ENCODE measurements at regions not wholly inside any gene's neighbourhood (a gene's known extent, or its start where the extent isn't known, plus 50 kb on each side); places are given as distances from the start of the nearest gene placed in this dataset.

DNA sequence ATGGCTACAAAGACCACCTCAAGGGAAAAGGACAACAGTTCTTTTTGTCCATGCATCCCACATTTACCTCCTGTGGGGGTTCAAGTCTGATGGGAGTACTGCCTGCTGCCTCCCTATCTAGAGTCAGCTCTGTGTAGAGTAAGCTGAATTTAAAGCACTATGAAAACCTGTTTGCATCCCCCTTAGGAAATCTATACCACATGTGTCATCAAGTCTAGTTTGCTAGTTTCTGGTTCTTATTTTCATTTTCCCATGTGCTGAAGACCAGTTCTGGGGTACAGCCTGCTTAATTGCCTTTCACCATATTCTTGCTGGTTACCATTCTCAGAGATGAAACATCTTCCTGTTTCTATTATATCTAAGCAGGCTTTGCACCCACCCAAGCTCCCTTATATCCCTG is 470.3 kb downstream of the MBD2 start:
- no peaks in the 10 kb centered on the region for H3K9me3 ChIP-seq
- no peak overlapping the region for H3K4me3 ChIP-seq
- no peak for TF ChIP-seq POLR2A (IDR thresholded peaks at IDR 0.05)
- TF ChIP-seq EP300 (IDR thresholded peaks at IDR 0.05): no peak
- TF ChIP-seq, protein P1, sequence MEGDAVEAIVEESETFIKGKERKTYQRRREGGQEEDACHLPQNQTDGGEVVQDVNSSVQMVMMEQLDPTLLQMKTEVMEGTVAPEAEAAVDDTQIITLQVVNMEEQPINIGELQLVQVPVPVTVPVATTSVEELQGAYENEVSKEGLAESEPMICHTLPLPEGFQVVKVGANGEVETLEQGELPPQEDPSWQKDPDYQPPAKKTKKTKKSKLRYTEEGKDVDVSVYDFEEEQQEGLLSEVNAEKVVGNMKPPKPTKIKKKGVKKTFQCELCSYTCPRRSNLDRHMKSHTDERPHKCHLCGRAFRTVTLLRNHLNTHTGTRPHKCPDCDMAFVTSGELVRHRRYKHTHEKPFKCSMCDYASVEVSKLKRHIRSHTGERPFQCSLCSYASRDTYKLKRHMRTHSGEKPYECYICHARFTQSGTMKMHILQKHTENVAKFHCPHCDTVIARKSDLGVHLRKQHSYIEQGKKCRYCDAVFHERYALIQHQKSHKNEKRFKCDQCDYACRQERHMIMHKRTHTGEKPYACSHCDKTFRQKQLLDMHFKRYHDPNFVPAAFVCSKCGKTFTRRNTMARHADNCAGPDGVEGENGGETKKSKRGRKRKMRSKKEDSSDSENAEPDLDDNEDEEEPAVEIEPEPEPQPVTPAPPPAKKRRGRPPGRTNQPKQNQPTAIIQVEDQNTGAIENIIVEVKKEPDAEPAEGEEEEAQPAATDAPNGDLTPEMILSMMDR (IDR thresholded peaks at IDR 0.05): no peak
- no peaks in the 10 kb centered on the region for H3K27me3 ChIP-seq
- H3K4me1 ChIP-seq (ENCODE audit: insufficient read depth): no peaks in the 10 kb centered on the region
- no peaks in the 10 kb centered on the region for H3K36me3 ChIP-seq
- intact Hi-C loops (cut with DNase I): no loop called here
- no peak overlapping the region for H3K27ac ChIP-seq
- DNase-seq: no peak

DNA sequence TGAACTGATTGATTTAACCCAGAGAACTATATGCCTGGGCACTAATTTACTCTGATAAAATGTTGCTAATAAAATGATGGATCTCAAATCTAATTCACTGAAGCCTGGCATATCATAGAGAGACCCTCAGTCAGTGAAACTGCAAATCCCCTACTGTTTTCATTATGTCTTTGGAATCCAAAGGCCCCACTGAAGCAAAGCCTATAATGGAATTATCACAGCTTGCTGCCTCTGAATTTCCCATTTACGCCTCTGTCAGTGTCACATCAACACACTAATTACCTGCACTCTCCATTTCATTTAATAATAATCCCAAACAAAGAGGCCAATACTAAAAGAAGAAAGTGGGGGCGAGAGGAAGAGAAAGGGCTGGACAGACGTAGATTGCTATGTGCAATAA is 470.9 kb downstream of the MBD2 start:
- Histone ChIP-seq H3K36me3 (no peaks in the 10 kb centered on the region), H3K9me3 (no peaks in the 10 kb centered on the region), H3K27me3 (no peaks in the 10 kb centered on the region), H3K27ac (no peak overlapping the region), H3K4me3 (no peak overlapping the region), H3K4me1 (ENCODE audit: insufficient read depth) (no peaks in the 10 kb centered on the region)
- no peak for DNase-seq
- no peak for TF ChIP-seq EP300 (IDR thresholded peaks at IDR 0.05)
- TF ChIP-seq, protein P1 (IDR thresholded peaks at IDR 0.05): no peak
- no peak for TF ChIP-seq POLR2A (IDR thresholded peaks at IDR 0.05)
- intact Hi-C loops (cut with DNase I): no loop called here
- WGBS, 3 donors: 74 to 86% (median 78%) methylated on average over 3 of the region's 3 CpGs

DNA sequence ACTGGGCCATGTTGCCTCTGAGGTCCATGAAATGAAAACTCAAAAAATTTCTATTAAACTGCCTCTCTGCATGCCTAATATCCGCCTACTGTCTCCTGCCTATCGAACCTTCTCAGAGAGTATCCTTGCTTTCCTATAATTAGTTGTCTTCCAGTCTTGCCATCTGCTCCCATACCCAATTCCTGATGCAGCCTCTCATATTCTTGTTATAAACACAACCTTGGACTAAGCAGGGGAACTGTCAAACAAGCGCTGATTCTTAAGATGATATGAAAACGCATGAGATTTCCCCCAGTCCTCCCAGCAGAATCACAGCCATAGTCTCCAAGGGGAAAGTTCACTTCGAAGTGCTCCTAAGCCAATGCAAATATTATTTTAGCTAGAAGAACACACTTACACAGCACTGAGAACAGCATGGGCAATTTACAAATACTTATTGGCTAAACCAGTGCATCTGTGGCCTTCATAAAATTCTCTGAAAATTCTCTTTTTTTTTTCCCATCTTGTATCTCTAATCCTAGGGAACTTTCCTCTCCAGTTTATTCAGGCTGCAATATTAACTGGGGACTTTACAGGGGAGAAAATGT is 471.6 kb downstream of the MBD2 start:
- H3K4me3 ChIP-seq: no peak overlapping the region
- no peaks in the 10 kb centered on the region for H3K36me3 ChIP-seq
- intact Hi-C loops (cut with DNase I): no loop called here
- no peak for DNase-seq
- no peaks in the 10 kb centered on the region for H3K4me1 ChIP-seq (ENCODE audit: insufficient read depth)
- no peak overlapping the region for H3K27ac ChIP-seq
- TF ChIP-seq POLR2A (IDR thresholded peaks at IDR 0.05) (no peak), EP300 (IDR thresholded peaks at IDR 0.05) (no peak)
- TF ChIP-seq, protein P1 (IDR thresholded peaks at IDR 0.05): no peak
- H3K27me3 ChIP-seq: no peaks in the 10 kb centered on the region
- H3K9me3 ChIP-seq: no peaks in the 10 kb centered on the region
- 71 to 90% (median 73%) methylated on average over 5 of the region's 5 CpGs for WGBS, 3 donors

DNA sequence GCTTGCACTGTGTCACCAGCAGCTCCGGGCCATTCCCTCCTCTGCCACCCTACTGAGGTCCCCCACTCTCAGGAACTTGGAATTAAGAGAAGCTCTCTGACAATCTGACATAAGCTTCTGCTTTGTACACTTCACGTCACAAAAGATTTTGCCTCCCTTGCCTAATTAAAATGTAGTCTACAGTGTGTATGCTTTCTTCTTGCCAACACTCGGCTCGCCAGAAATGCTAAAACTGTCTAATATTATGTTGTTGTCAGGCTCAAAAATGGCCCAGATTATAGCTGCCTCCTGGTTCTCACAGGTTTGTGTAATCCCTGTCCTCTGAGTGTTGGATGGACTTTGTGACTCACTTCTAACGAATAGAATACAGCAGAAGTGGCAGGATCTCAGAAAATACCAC is 474.7 kb downstream of the MBD2 start:
- TF ChIP-seq EP300 (IDR thresholded peaks at IDR 0.05) (no peak), POLR2A (IDR thresholded peaks at IDR 0.05) (no peak)
- TF ChIP-seq, protein P1 (IDR thresholded peaks at IDR 0.05): no peak

More for the DNA sequence above, 474.7 kb downstream of the MBD2 start:
- Histone ChIP-seq H3K27me3 (no peaks in the 10 kb centered on the region), H3K36me3 (no peaks in the 10 kb centered on the region), H3K9me3 (no peaks in the 10 kb centered on the region), H3K4me3 (no peak overlapping the region), H3K4me1 (ENCODE audit: insufficient read depth) (no peaks in the 10 kb centered on the region), H3K27ac (no peak overlapping the region)
- 77 to 85% (median 84%) methylated on average over 5 of the region's 5 CpGs for WGBS, 3 donors
- intact Hi-C loops (cut with DNase I): no loop called here
- no peak for DNase-seq

All from ovary (tissue), 7 donors.